GM13977 (cell line): ENCODE measurements at regions not wholly inside any gene's neighbourhood (a gene's known extent, or its start where the extent isn't known, plus 50 kb on each side); places are given as distances from the start of the nearest gene placed in this dataset.

Experiments used
- DNase-seq: peaks from one replicate; pipeline ENCODE4 v3.0.0; 2012; ENCODE audit warnings: low spot score
- CTCF ChIP-seq: IDR thresholded peaks from 2 replicates; pipeline ENCODE4 v1.5.1; 2012; ENCODE audit warnings: mild to moderate bottlenecking, control low read depth; ENCODE audit not compliant: insufficient read depth; ENCODE audit errors: extremely low read depth, missing control alignments
- in situ Hi-C: fragments of 300-500 bp; cut with MboI; formaldehyde crosslinking; loops from one replicate; pipeline ENCODE4 v1.12.0; 2022; ENCODE audit warnings: low sequenced_read_pairs, low pct_unique_long_range_greater_than_20kb, mixed read lengths, inconsistent platforms; ENCODE audit not compliant: unreplicated experiment

GRCh38 chr5:58040044-58040443 is 419.8 kb downstream of the PLK2 start:
- in situ Hi-C loops: no loop called here
- TF ChIP-seq CTCF: no peak
- no peak for DNase-seq

- in situ Hi-C loops: no loop called here
- no peak for TF ChIP-seq CTCF
- DNase-seq: no peak
Measured at GRCh38 chr5:58037899-58038298, 422.0 kb downstream of the PLK2 start.

DNA sequence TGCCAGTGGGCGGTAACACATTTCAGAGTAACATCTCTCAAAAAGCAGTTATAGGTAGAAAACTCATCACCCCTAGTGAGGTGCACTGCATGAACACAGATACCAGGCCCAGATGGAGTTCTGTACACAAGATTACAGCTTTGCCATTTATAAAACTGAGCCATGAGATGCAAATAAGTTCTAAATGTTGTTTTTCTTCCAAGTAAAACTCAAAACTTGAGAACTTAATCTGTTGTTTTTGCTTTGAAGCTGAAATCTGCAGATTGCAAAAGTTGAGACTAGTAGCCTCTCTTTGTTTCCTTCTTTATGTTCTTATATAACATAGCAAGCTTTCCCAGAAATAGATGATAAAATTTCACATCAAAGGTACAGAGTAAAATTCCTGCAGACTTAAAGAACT is 434.1 kb downstream of the PLK2 start:
- no peak for DNase-seq
- no peak for TF ChIP-seq CTCF
- in situ Hi-C loops: no loop called here

GRCh38 chr5:58024151-58024550 is 435.7 kb downstream of the PLK2 start:
- in situ Hi-C loops: no loop called here
- TF ChIP-seq CTCF: no peak
- no peak for DNase-seq

- in situ Hi-C loops: no loop called here
- no peak for DNase-seq
- no peak for TF ChIP-seq CTCF
Measured at GRCh38 chr5:58022055-58022454, 437.8 kb downstream of the PLK2 start.

- DNase-seq: no peak
- no peak for TF ChIP-seq CTCF
- in situ Hi-C loops: no loop called here
Measured at GRCh38 chr5:58021466-58021865, 438.4 kb downstream of the PLK2 start.

- TF ChIP-seq CTCF: no peak
- no peak for DNase-seq
- in situ Hi-C loops: no loop called here
Measured at GRCh38 chr5:58019614-58020013, 440.3 kb downstream of the PLK2 start.
